ENCODE measurements at regions not wholly inside any gene's neighbourhood (a gene's known extent, or its start where the extent isn't known, plus 50 kb on each side); places are given as distances from the start of the nearest gene placed in this dataset.

DNA sequence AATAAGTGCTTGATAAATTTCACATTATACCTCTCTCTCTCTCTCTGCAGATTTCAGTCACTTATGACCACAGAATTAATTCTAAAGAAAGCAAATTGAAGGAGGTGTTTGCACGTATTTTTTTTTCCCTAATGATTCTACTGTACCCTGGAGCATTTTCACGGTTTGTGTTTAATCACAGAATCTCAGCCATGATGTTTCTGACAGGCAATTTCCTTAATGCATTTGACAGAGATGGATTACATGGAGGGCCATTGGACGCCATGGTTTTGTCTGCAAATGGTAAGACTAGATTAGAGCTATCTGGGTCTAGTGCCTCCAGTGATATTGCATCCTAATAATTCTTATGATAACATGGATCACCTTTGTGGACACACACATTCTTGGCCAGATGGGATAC, 147.5 kb upstream of the RBFOX1 start:
- TF ChIP-seq ZNF274 (IDR thresholded peaks at IDR 0.05; ENCODE audit: low read depth, low read length) (no peak), YY1 (IDR thresholded peaks at IDR 0.05; ENCODE audit: insufficient read depth, insufficient read length) (no peak)
